SKM-1 treated with dmso at 0.1 percent for 144 hours (cell line): ENCODE measurements at regions not wholly inside any gene's neighbourhood (a gene's known extent, or its start where the extent isn't known, plus 50 kb on each side); places are given as distances from the start of the nearest gene placed in this dataset.

Source experiments
- DNase-seq: peaks from one replicate; lab custom pipeline; 2025; ENCODE audit not compliant: unreplicated experiment; lab: John Stamatoyannopoulos, UW

- no peak for DNase-seq
These were observed 166.5 kb upstream of the PPP1R2C start for GRCh38 chrX:42944381-42944998.

- no peak for DNase-seq
These were observed 168.7 kb upstream of the PPP1R2C start for GRCh38 chrX:42946544-42947194.

DNA sequence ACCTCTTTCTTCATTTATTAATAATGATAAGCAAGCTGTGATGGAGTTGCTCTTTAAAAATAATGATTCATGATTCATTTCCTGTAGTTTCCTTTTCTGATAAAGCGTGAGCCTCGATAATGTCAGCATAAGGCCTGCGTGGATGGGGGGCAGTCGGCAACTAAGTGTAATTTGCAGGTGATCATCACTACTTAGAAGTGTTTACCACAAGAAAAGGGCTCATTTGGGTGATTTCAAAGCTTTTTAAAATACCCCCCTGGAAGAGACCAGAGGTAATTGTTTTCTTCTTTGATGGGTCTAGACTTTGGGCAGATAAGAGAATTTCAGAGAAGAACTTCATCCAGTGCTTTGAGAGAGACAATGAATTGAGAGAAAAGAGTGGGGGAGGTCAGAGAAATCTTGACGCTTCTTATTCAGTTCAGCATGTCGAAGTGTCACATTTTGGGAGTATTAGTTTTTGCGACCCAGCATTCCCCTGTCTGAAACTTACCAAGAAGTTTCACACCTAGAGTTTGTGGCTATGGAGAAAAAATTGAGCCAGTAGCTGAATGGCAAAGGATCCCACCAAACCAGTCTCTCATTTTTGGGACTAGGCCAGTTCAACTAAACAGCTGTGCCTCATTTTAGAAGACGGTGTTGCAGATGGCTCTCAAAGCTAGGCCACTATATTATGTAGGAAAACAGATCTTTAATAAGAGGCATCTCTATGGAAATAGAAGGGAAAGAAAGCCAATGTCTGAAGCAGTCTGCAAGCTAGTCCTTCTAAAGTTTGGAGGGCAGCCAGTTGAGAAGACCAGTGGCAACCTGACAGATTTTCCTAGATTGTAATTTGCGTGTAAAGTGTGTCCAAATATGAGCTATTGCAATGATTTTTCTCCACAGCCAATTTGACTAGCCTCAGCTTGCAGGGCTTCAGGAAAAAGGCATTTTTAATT, 171.0 kb upstream of the PPP1R2C start:
- DNase-seq = no peak

DNA sequence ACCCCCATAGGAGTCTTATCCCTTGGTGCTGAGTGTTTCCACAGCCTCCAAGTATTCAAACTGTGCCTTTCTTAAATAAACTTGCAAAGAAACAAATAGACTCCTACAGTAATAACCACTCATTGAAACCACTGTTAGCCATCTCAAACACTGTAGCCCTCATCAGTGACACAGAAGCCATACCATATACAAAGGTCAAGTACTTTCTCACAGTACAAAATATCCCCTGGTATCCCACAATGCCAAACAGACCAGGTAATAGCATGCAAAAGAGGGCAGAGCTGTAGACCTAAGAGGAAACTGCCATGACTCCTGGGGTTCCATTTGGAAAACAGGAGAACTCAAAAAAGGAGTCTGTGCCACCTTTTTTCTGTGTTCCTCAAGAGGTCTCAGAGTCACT, 173.8 kb upstream of the PPP1R2C start:
- no peak for DNase-seq

DNA sequence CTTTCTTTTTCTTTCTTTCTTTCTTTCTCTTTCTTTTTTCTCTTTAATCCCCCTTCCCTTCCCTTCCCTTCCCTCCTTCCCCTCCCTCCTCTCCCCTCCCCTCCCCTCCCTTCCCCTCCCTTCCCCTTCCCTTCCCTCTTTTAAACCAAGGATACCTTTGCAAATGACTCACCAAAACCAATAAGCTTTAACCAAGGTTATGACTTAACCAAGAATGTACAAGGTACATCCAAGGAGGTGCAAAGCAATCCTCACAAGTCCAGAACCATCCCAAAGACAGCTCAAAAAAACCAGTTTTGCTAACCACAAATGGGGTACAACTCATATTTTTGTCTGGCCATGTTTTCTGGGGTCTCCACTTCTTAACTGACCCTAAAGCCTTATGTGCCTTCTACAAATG, 174.7 kb upstream of the PPP1R2C start:
- DNase-seq = no peak

DNA sequence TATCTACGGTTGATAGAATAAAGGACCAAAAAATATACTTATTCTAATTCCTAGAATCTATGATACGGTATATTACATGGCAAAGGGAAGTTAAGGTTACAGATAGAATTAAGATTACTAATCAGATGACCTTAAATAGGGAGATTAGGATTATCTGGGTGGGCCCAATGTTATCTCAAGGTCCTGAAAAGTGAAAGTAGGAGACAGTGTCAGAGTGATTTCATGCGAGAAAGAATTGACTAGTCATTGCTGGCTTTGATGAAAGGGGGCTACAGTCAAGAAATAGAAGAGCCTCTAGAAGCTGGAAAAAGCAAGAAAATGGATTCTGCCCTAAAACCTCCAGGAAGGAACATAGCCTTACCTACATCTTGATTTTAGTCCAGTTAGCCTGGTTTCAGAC, 176.9 kb upstream of the PPP1R2C start:
- DNase-seq = no peak

GRCh38 chrX:42955349-42955748, 177.4 kb upstream of the PPP1R2C start:
- DNase-seq = peak; percentile 12

DNA sequence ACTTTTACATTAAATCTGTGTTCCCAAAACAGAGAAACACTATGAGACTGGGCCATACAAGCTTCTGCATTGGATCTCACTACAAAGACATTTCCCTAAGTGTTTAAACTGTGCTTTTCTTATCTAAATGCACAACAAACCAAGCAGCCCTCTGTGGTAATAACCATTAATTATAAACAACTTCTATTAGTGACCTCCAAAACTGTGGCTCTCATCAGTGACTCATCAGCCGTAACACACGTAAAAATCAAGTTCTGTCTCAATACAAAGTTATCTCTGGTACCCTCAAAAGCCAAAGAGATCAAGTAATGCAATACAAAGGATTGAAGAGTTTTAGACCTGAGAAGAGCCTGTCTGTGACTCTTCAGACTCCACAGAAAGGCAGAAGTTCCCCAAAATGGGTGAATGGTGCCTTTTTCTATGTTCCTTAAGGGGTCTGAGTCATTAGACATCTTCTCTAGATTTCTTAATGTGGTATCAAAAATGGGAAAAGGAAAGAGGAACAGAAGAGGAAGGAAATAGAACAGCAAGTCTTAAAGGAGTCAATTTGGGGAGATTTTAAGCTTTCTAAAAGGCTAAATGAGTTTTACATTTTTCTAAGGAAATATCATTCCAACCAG, 189.8 kb upstream of the PPP1R2C start:
- DNase-seq = no peak

DNA sequence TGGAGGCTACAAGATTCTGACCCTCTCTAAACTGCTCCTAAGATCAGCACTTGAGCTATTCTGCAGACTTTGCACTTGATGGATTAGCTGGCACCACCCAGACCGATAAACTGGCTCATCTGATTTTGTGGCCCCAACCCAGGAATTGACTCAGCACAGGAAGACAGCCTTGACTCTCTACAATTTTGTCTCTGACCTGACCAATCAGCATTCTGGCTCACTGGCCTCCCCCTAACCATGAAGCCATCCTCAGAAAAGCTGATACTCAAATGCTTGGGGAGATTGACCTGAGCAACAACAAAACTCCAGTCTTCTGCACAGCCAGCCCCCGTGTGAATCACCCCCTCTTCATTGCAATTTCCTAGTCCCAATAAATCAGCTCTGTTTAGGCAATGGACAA, 195.4 kb upstream of the PPP1R2C start:
- DNase-seq = no peak

DNA sequence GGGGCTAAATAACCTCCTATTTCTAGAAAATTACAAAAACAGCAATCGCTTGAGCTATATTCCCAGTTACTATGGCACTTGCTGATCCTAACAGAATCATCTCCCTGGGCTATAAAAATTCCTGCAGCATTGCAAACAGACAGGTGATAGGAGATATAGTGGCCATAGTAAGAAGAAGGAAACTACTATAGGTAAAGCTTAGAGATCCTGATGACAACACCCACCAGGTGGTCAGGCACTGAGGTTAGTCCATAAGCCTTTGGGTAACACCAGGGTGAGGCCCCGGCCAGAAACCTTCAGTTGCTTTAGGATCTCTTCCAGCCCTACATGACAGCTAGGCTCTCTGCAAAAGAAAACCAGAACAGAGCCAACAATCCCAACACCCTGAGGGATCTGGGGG, 197.9 kb upstream of the PPP1R2C start:
- no peak for DNase-seq

- peak; percentile 27 for DNase-seq
These were observed 198.9 kb upstream of the PPP1R2C start for GRCh38 chrX:42976746-42977366.

DNA sequence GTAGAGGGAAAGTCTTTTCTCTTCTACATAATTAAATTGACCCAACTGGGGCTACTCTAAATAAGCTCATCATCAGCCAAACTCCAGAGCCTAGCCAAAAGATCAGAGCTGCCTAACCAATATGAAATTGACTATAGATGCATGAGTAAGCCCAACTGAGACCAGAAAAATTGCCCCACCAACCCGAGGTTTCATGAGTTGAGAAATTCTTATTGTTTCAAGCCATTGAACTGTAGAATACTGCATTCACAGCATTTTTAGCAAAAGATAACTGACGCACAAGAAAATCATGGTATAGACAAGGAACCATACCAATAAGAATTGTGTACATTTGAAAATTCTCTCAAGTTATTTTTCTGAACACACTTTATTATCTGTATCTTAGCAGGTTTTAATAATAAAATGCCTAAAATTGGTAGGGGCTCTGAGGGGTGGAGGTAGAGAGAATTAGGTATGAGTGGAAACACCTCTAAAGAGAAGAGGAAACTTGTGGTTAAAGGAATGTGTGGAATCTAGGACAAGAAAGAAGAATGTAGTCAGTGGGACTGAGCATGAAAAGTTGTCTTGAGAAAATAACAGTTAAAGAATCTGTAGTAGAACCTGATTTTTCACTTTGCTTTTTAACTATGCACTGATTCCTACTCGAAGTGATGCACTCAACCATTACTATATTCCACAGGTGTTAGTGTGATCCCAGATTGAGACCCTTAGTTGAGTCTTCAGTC, 200.9 kb upstream of the PPP1R2C start:
- DNase-seq = no peak

GRCh38 chrX:42988700-42989099, 210.7 kb upstream of the PPP1R2C start:
- DNase-seq = no peak

- DNase-seq = no peak
These were observed 214.4 kb upstream of the PPP1R2C start for GRCh38 chrX:42992199-42992943.

DNA sequence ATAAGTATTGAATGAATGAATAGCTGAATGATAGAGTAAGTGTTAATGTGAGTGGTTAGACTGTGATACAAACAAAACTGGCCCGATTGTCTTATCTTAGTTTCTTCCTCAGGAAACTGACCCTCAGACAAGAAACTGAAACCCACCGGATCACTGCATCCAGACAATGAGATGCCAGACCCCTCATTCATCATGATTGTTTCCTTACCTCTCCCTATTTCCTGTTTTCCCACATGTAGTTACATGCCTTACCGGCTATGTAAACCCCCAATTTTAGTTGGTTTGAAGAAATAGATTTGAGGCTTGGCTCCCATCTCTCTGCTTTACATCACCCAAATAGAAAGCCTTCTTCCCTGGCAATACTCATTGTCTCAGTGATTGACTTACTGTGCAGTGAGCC, 218.9 kb upstream of the PPP1R2C start:
- no peak for DNase-seq

DNA sequence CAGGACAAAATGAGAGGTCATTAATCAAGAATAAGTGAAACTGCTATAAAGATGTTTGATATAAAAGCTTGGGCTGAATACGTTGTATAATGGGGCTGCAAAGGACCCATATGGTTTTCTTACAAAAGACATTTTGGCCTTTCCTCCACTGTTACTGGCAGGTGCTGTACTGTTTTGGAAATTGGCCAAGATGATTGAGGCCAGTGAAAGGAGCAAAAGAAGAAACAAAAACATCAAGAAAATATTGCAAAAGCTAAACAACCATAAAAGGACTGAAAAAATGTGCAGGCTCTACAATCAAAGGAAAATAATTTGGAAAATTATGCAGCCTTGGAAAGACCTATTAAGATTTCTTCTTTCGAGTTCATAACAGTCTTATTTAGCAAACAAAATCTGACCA, 222.2 kb upstream of the PPP1R2C start:
- DNase-seq = no peak

DNA sequence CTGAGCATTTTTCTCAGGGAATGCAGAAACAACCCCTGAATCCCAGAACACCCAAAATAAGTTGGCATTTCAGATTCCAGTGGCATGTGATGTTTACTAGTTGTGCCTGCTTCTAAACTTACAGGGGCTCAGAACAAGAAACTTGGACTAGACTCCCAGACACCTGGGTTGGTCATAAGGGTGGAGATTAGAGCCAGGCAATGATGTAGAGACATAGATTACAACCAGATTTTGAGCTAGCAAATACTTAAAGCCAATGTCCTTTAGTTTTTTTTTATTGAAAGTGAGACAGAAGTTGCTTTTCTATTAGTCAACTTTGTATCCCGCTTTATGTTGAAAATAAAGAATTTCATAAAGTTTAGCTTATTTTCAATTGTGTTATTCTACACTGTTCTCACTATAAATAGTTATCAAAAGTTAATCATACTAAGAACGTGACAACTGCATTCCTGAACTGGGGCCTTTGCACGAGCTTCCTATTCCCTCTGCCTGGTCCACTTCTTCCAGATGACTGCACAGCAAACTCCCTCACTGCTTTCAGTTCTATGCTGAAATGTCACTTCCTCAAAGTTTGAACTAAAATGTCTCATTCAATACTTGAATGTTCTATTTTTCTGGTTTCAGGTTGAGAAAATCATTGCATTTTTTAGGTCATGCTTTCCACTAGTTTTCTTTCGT, 224.7 kb upstream of the PPP1R2C start:
- DNase-seq = peak; percentile 31

GRCh38 chrX:43003204-43003565, 225.2 kb upstream of the PPP1R2C start:
- no peak for DNase-seq

DNA sequence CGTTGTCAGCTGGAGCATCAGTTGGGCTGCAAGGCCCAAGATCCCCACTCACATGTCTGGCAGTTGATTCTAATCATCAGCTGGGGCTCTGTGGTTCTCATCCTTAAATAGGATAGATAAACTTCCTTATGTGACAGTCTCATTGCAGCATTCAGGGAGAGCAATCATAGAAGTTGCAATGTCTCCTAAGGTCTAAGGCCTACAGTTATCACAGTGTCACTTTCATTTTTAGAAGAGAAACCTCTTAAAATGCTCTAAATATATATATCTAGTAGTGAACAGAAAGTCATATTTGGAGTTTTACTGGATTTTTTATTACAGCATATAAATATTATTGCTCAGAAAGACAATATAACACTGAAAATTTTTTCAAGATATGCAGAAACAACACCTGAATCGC, 226.0 kb upstream of the PPP1R2C start:
- DNase-seq = no peak
